Kidney (tissue), 13 donors: ENCODE measurements at regions not wholly inside any gene's neighbourhood (a gene's known extent, or its start where the extent isn't known, plus 50 kb on each side); places are given as distances from the start of the nearest gene placed in this dataset.

Experiments
- DNase-seq, 5 donors: peaks; one replicate each; pipeline ENCODE4 v3.0.0-alpha.2; 2013 to 2020
- FAIRE-seq: peaks from 2 replicates; lab custom pipeline; 2012; peaks lifted over from hg19 to GRCh38; lab: Jason Lieb, UNC
- H3K27ac ChIP-seq, 2 donors: one replicate each; pipeline ENCODE4 v1.7.0; 2013; ENCODE audit warnings: low read depth in 2 of 2, low read length in 2 of 2, inconsistent platforms in 1 of 2
- H3K27me3 ChIP-seq: one replicate; pipeline ENCODE4 v1.7.1; 2013; ENCODE audit warnings: low read length, inconsistent platforms; ENCODE audit not compliant: control insufficient read depth, insufficient read depth
- H3K36me3 ChIP-seq, 3 donors: one replicate each; pipeline versions ENCODE4 v1.7.0 to v1.7.1; 2013; ENCODE audit warnings: low read length in 3 of 3, control low read depth in 1 of 3, inconsistent platforms in 1 of 3; ENCODE audit not compliant: insufficient read depth in 3 of 3, control insufficient read depth in 2 of 3
- H3K4me1 ChIP-seq, 3 donors: one replicate each; pipeline versions ENCODE4 v1.7.0 to v1.7.1; 2013; ENCODE audit warnings: low read length in 3 of 3, inconsistent platforms in 1 of 3, low read depth in 1 of 3; ENCODE audit not compliant: control insufficient read depth in 2 of 3, insufficient read depth in 2 of 3
- H3K4me3 ChIP-seq, 3 donors: one replicate each; pipeline versions ENCODE4 v1.7.0 to v1.8.1; 2013; ENCODE audit warnings: low read length in 3 of 3, control low read depth in 1 of 3, inconsistent platforms in 1 of 3
- H3K9ac ChIP-seq, 3 donors: one replicate each; pipeline versions ENCODE4 v1.7.0 to v1.7.1; 2013; ENCODE audit warnings: low read length in 3 of 3, control low read depth in 1 of 3, inconsistent platforms in 1 of 3
- H3K9me3 ChIP-seq, 3 donors: one replicate each; pipeline versions ENCODE4 v1.7.0 to v1.7.1; 2013; ENCODE audit warnings: low read length in 3 of 3, control low read depth in 1 of 3, inconsistent platforms in 1 of 3; ENCODE audit not compliant: control insufficient read depth in 2 of 3, insufficient read depth in 1 of 3
- CTCF ChIP-seq: IDR thresholded peaks from 3 replicates; pipeline ENCODE4 v1.5.1; 2012; ENCODE audit warnings: mild to moderate bottlenecking, moderate library complexity, borderline replicate concordance; ENCODE audit not compliant: insufficient read depth; ENCODE audit errors: extremely low read depth
- intact Hi-C: fragments of 100-400 bp; cut with DNase I; formaldehyde crosslinking; loops from one replicate; pipeline ENCODE4 v1.11.1; 2022
- donor health status: control.
- donor health status: control.
- donor health status: control.
- donor health status: control.
- donor health status: control.
- donor health status: DM: yes; HTN: yes; CAD: no.
- donor health status: Normal renal cell carcinoma (clear cell type).

GRCh38 chrX:39381422-39381821 is 580.2 kb downstream of the MID1IP1 start:
- Histone ChIP-seq H3K4me3 (no peak overlapping the region), H3K9ac (no peak overlapping the region), H3K27me3 (peaks cover 9% of the 10 kb centered on the region), H3K36me3 (no peaks in the 10 kb centered on the region), H3K9me3 (no peaks in the 10 kb centered on the region), H3K4me1 (no peaks in the 10 kb centered on the region), H3K27ac (no peak overlapping the region)
- FAIRE-seq (no peak), DNase-seq (peak in 4 of 5 donors; percentile 46 to 78 (median 58))
- intact Hi-C loops = no loop called here
- TF ChIP-seq CTCF = no peak

- H3K4me3 ChIP-seq = no peak overlapping the region
- H3K4me1 ChIP-seq = no peaks in the 10 kb centered on the region
- no peaks in the 10 kb centered on the region for H3K9me3 ChIP-seq
- intact Hi-C loops = no loop called here
- peaks cover 9% of the 10 kb centered on the region for H3K27me3 ChIP-seq
- no peak overlapping the region for H3K27ac ChIP-seq
- FAIRE-seq = no peak
- DNase-seq = no peak
- no peak overlapping the region for H3K9ac ChIP-seq
- TF ChIP-seq CTCF = no peak
- H3K36me3 ChIP-seq = no peaks in the 10 kb centered on the region
Measured at GRCh38 chrX:39384996-39385395, 583.7 kb downstream of the MID1IP1 start.

- Histone ChIP-seq H3K36me3 (no peaks in the 10 kb centered on the region), H3K9ac (no peak overlapping the region), H3K9me3 (no peaks in the 10 kb centered on the region), H3K27me3 (peaks cover 8% of the 10 kb centered on the region), H3K27ac (no peak overlapping the region), H3K4me3 (no peak overlapping the region), H3K4me1 (no peaks in the 10 kb centered on the region)
- no peak for FAIRE-seq
- no peak for TF ChIP-seq CTCF
- DNase-seq = no peak
- intact Hi-C loops = no loop called here
Measured at GRCh38 chrX:39388730-39389129, 587.5 kb downstream of the MID1IP1 start.

GRCh38 chrX:39396358-39396995 is 595.2 kb downstream of the MID1IP1 start:
- H3K4me3 ChIP-seq = no peak overlapping the region
- H3K9me3 ChIP-seq = no peaks in the 10 kb centered on the region
- H3K4me1 ChIP-seq = no peaks in the 10 kb centered on the region
- TF ChIP-seq CTCF = no peak
- DNase-seq = no peak
- H3K27ac ChIP-seq = no peak overlapping the region
- peaks cover 9% of the 10 kb centered on the region for H3K27me3 ChIP-seq
- intact Hi-C loops = no loop called here
- no peak overlapping the region for H3K9ac ChIP-seq
- H3K36me3 ChIP-seq = no peaks in the 10 kb centered on the region
- FAIRE-seq = no peak
